SW480 (cell line): ENCODE measurements at regions not wholly inside any gene's neighbourhood (a gene's known extent, or its start where the extent isn't known, plus 50 kb on each side); places are given as distances from the start of the nearest gene placed in this dataset.
A peak's percentile ranks its signal among the peaks of the same experiment; 100 is the strongest.
"Not testable (repeated sequence)": the region's sequence is repeated elsewhere in the genome, so short reads cannot be mapped to it uniquely, and the experiment has no call there.

Experiments used
- DNase-seq: peaks from one replicate; pipeline ENCODE4 v3.0.0-alpha.2; 2016; ENCODE audit warnings: low spot score

- no peak for DNase-seq
These were observed 176.5 kb downstream of the NUFIP1 start for GRCh38 chr13:44812818-44813217.

GRCh38 chr13:44810061-44810840 is 179.0 kb downstream of the NUFIP1 start:
- no peak for DNase-seq

- no peak for DNase-seq
These were observed 180.1 kb downstream of the NUFIP1 start for GRCh38 chr13:44809190-44809589.

GRCh38 chr13:44808185-44808584 is 181.1 kb downstream of the NUFIP1 start:
- DNase-seq, result no peak

- DNase-seq, result no peak
These were observed 181.7 kb downstream of the NUFIP1 start for GRCh38 chr13:44807449-44808034.

- DNase-seq, result no peak
These were observed 182.4 kb downstream of the NUFIP1 start for GRCh38 chr13:44806826-44807225.

- no peak for DNase-seq
These were observed 183.7 kb downstream of the NUFIP1 start for GRCh38 chr13:44805585-44805984.

GRCh38 chr13:44803390-44803789 is 185.9 kb downstream of the NUFIP1 start:
- no peak for DNase-seq

GRCh38 chr13:44802491-44802890 is 186.8 kb downstream of the NUFIP1 start:
- no peak for DNase-seq

- no peak for DNase-seq
These were observed 187.3 kb downstream of the NUFIP1 start for GRCh38 chr13:44801990-44802389.

- no peak for DNase-seq
These were observed 188.6 kb downstream of the NUFIP1 start for GRCh38 chr13:44800626-44801025.

GRCh38 chr13:44797685-44798084 is 191.6 kb downstream of the NUFIP1 start:
- no peak for DNase-seq

- peak; percentile 41 for DNase-seq
These were observed 192.4 kb downstream of the NUFIP1 start for GRCh38 chr13:44796597-44797490.

- not testable (repeated sequence) for DNase-seq
These were observed 193.2 kb downstream of the NUFIP1 start for GRCh38 chr13:44796039-44796438.

GRCh38 chr13:44795176-44795575 is 194.1 kb downstream of the NUFIP1 start:
- DNase-seq, result no peak

- DNase-seq, result no peak
These were observed 197.2 kb downstream of the NUFIP1 start for GRCh38 chr13:44792096-44792495.

GRCh38 chr13:44790289-44790688 is 199.0 kb downstream of the NUFIP1 start:
- no peak for DNase-seq

- no peak for DNase-seq
These were observed 201.7 kb downstream of the NUFIP1 start for GRCh38 chr13:44787617-44788016.

- no peak for DNase-seq
These were observed 202.5 kb downstream of the NUFIP1 start for GRCh38 chr13:44786756-44787155.

GRCh38 chr13:44785401-44785800 is 203.9 kb downstream of the NUFIP1 start:
- DNase-seq, result no peak

GRCh38 chr13:44784708-44785080 is 204.6 kb downstream of the NUFIP1 start:
- DNase-seq, result no peak

GRCh38 chr13:44783994-44784707 is 205.1 kb downstream of the NUFIP1 start:
- DNase-seq, result no peak
